H9 (cell line): ENCODE measurements at regions not wholly inside any gene's neighbourhood (a gene's known extent, or its start where the extent isn't known, plus 50 kb on each side); places are given as distances from the start of the nearest gene placed in this dataset.

Source experiments
- DNase-seq: peaks from one replicate; pipeline ENCODE4 v3.0.0-alpha.2; 2017
- H2AFZ ChIP-seq: one replicate; pipeline ENCODE4 v1.6.1; 2013; ENCODE audit warnings: mild to moderate bottlenecking, low read length, control low read depth, moderate library complexity
- H2AK5ac ChIP-seq: 2 replicates; pipeline ENCODE4 v1.6.1; 2013; ENCODE audit warnings: low read length, control low read depth, mixed read lengths; ENCODE audit not compliant: insufficient read length
- H2BK120ac ChIP-seq: one replicate; pipeline ENCODE4 v1.6.1; 2013; ENCODE audit warnings: low read depth, mild to moderate bottlenecking, low read length, control low read depth, inconsistent platforms; ENCODE audit not compliant: poor library complexity, severe bottlenecking
- H2BK12ac ChIP-seq: 2 replicates; pipeline ENCODE4 v1.6.1; 2013; ENCODE audit warnings: low read length, control low read depth, mixed read lengths, low read depth; ENCODE audit not compliant: insufficient read length
- H2BK15ac ChIP-seq: 2 replicates; pipeline ENCODE4 v1.6.1; 2013; ENCODE audit warnings: low read depth, low read length, control low read depth
- H2BK20ac ChIP-seq: one replicate; pipeline ENCODE4 v1.6.1; 2013; ENCODE audit warnings: low read depth, mild to moderate bottlenecking, low read length, control low read depth, inconsistent platforms; ENCODE audit not compliant: poor library complexity, severe bottlenecking
- H2BK5ac ChIP-seq: 2 replicates; pipeline ENCODE4 v1.6.1; 2013; ENCODE audit warnings: low read length, control low read depth, mixed read lengths; ENCODE audit not compliant: insufficient read length
- H3K14ac ChIP-seq: 2 replicates; pipeline ENCODE4 v1.6.1; 2013; ENCODE audit warnings: low read length, control low read depth; ENCODE audit not compliant: insufficient read depth
- H3K18ac ChIP-seq: 2 replicates; pipeline ENCODE4 v1.6.1; 2013; ENCODE audit warnings: low read depth, mild to moderate bottlenecking, mixed read lengths, low read length, control low read depth; ENCODE audit not compliant: insufficient read length
- H3K23ac ChIP-seq: 2 replicates; pipeline ENCODE4 v1.6.1; 2013; ENCODE audit warnings: low read length, control low read depth, mixed read lengths, low read depth; ENCODE audit not compliant: insufficient read length
- H3K23me2 ChIP-seq: 2 replicates; pipeline ENCODE4 v1.6.1; 2013; ENCODE audit warnings: low read depth, mild to moderate bottlenecking, mixed read lengths, low read length, control low read depth; ENCODE audit not compliant: insufficient read length, poor library complexity, severe bottlenecking
- H3K27ac ChIP-seq: 2 replicates; pipeline ENCODE4 v1.5.1; 2013; ENCODE audit warnings: low read length, control low read depth, mixed read lengths, low read depth; ENCODE audit not compliant: insufficient read length
- H3K27me3 ChIP-seq: 2 replicates; pipeline ENCODE4 v1.6.1; 2013; ENCODE audit warnings: low read length, control low read depth, inconsistent platforms; ENCODE audit not compliant: insufficient read depth
- H3K4ac ChIP-seq: 2 replicates; pipeline ENCODE4 v1.6.1; 2013; ENCODE audit warnings: low read depth, mild to moderate bottlenecking, control low read depth, inconsistent platforms, low read length, moderate library complexity
- H3K4me1 ChIP-seq: 2 replicates; pipeline ENCODE4 v1.6.1; 2013; ENCODE audit warnings: low read length, control low read depth, inconsistent platforms; ENCODE audit not compliant: insufficient read depth
- H3K4me2 ChIP-seq: 2 replicates; pipeline ENCODE4 v1.6.1; 2013; ENCODE audit warnings: low read length, control low read depth, mixed read lengths; ENCODE audit not compliant: insufficient read length, insufficient read depth
- H3K56ac ChIP-seq: 2 replicates; pipeline ENCODE4 v1.6.1; 2013; ENCODE audit warnings: low read depth, mild to moderate bottlenecking, mixed read lengths, low read length, control low read depth; ENCODE audit not compliant: insufficient read length
- H3K79me1 ChIP-seq: 2 replicates; pipeline ENCODE4 v1.6.1; 2013; ENCODE audit warnings: low read depth, mild to moderate bottlenecking, moderate library complexity, low read length, control low read depth, inconsistent platforms; ENCODE audit not compliant: insufficient read depth, poor library complexity, severe bottlenecking
- H3K79me2 ChIP-seq: 2 replicates; pipeline ENCODE4 v1.6.1; 2013; ENCODE audit warnings: low read length, control low read depth, inconsistent platforms; ENCODE audit not compliant: insufficient read depth
- H3K9ac ChIP-seq: 2 replicates; pipeline ENCODE4 v1.6.1; 2013; ENCODE audit warnings: low read length, control low read depth, mixed read lengths; ENCODE audit not compliant: insufficient read length; ENCODE audit errors: extremely low read depth
- H3K9me3 ChIP-seq: one replicate; pipeline ENCODE4 v1.6.1; 2013; ENCODE audit warnings: low read depth, low read length, inconsistent platforms; ENCODE audit not compliant: control insufficient read depth
- H3T11ph ChIP-seq: one replicate; pipeline ENCODE4 v1.6.1; 2013; ENCODE audit warnings: mild to moderate bottlenecking, low read length, control low read depth, inconsistent platforms
- H4K20me1 ChIP-seq: one replicate; pipeline ENCODE4 v1.6.1; 2013; ENCODE audit not compliant: control insufficient read depth, insufficient read length, insufficient read depth
- H4K5ac ChIP-seq: 2 replicates; pipeline ENCODE4 v1.6.1; 2013; ENCODE audit warnings: low read depth, mild to moderate bottlenecking, mixed read lengths, low read length, control low read depth; ENCODE audit not compliant: insufficient read length
- H4K8ac ChIP-seq: replicated peaks from 2 replicates; pipeline ENCODE4 v1.6.1; 2013; ENCODE audit warnings: low read length, control low read depth, mixed read lengths, low read depth; ENCODE audit not compliant: insufficient read length
- H4K91ac ChIP-seq: 2 replicates; pipeline ENCODE4 v1.6.1; 2013; ENCODE audit warnings: low read depth, mild to moderate bottlenecking, moderate library complexity, mixed read lengths, low read length, control low read depth; ENCODE audit not compliant: insufficient read length
- H3K27ac Mint-ChIP-seq, 3 experiments: 2 replicates in 2 of 3; 3 replicates in 1 of 3; pipeline ENCODE4 v1.8.0; 2020 to 2021; ENCODE audit warnings: mixed read lengths in 3 of 3, mild to moderate bottlenecking in 1 of 3, moderate library complexity in 1 of 3
- H3K27me3 Mint-ChIP-seq: 2 replicates; pipeline ENCODE4 v1.8.0; 2021; ENCODE audit warnings: low read depth, mild to moderate bottlenecking, moderate library complexity, mixed read lengths
- H3K36me3 Mint-ChIP-seq, 3 experiments: 2 replicates in 2 of 3; 3 replicates in 1 of 3; pipeline ENCODE4 v1.8.0; 2020 to 2021; ENCODE audit warnings: low read depth in 3 of 3, mixed read lengths in 3 of 3; ENCODE audit not compliant: insufficient read depth in 1 of 3
- H3K4me1 Mint-ChIP-seq, 2 experiments: 2 replicates each; pipeline ENCODE4 v1.8.0; 2020; ENCODE audit warnings: mixed read lengths in 2 of 2
- H3K4me3 Mint-ChIP-seq, 2 experiments: 2 replicates in 1 of 2; 3 replicates in 1 of 2; pipeline ENCODE4 v1.8.0; 2020 to 2021; ENCODE audit warnings: mild to moderate bottlenecking in 2 of 2, mixed read lengths in 2 of 2, moderate library complexity in 1 of 2
- H3K9me3 Mint-ChIP-seq, 2 experiments: 2 replicates in 1 of 2; 3 replicates in 1 of 2; pipeline ENCODE4 v1.8.0; 2020; ENCODE audit warnings: mild to moderate bottlenecking in 2 of 2, mixed read lengths in 2 of 2, moderate library complexity in 1 of 2
- CTCF ChIP-seq: fragments of 200-600 bp; sonication (generic); conservative IDR thresholded peaks from 3 replicates; pipeline ENCODE4 v1.8.0; 2021; ENCODE audit warnings: antibody characterized with exemption, mild to moderate bottlenecking
- WGBS: extraction: QIAGEN DNeasy Blood & Tissue Kit; methylation state at CpG from one replicate; pipeline ENCODE4 v1.1.7; 2013; ENCODE audit warnings: missing lambda C conversion rate, low lambda C conversion rate, mixed read lengths; ENCODE audit not compliant: insufficient read length; ENCODE audit errors: extremely low coverage; 5-methylcytosine and 5-hydroxymethylcytosine counted together

- no peaks in the 10 kb centered on the region for H3K36me3 Mint-ChIP-seq
- H3K27ac Mint-ChIP-seq: no peak overlapping the region
- peaks cover 25% of the 10 kb centered on the region for H3K27me3 Mint-ChIP-seq
- no CpG with 5 or more reads among the region's 2 CpGs for WGBS
- no peak overlapping the region for H3T11ph ChIP-seq
- H2BK12ac ChIP-seq: no peak overlapping the region
- H3K4me1 Mint-ChIP-seq: peaks cover 10% of the 10 kb centered on the region in 2 experiments
- no peak overlapping the region for H3K56ac ChIP-seq
- no peak overlapping the region for H4K91ac ChIP-seq
- no peaks in the 10 kb centered on the region for H3K23me2 ChIP-seq
- H3K27ac ChIP-seq: no peak overlapping the region
- no peak overlapping the region for H2BK120ac ChIP-seq
- no peak for DNase-seq
- no peak for TF ChIP-seq CTCF
- H3K27me3 ChIP-seq: peaks cover 9% of the 10 kb centered on the region; the same call in 1 of the 2 replicates
- no peak overlapping the region for H2BK5ac ChIP-seq
- H4K8ac ChIP-seq: no peak overlapping the region
- H3K79me1 ChIP-seq: no peaks in the 10 kb centered on the region
- no peak overlapping the region for H2AFZ ChIP-seq
- no peak overlapping the region for H4K5ac ChIP-seq
- H3K9me3 Mint-ChIP-seq: no peaks in the 10 kb centered on the region; a peak in 2 of 5 replicates
- no peak overlapping the region for H3K4me3 Mint-ChIP-seq
- H3K14ac ChIP-seq: no peak overlapping the region
- no peak overlapping the region for H3K9ac ChIP-seq
- no peak overlapping the region for H3K18ac ChIP-seq
- no peak overlapping the region for H2BK20ac ChIP-seq
- H2BK15ac ChIP-seq: no peak overlapping the region
- H2AK5ac ChIP-seq: no peak overlapping the region
- no peak overlapping the region for H3K4ac ChIP-seq
- H4K20me1 ChIP-seq: no peaks in the 10 kb centered on the region
- no peaks in the 10 kb centered on the region for H3K79me2 ChIP-seq
- H3K9me3 ChIP-seq: no peaks in the 10 kb centered on the region
- no peak overlapping the region for H3K4me2 ChIP-seq
- H3K4me1 ChIP-seq: no peaks in the 10 kb centered on the region
- no peak overlapping the region for H3K23ac ChIP-seq
These were observed 172.7 kb downstream of the GNAI1 start for GRCh38 chr7:80307227-80307856.
